Pulmonary artery endothelial cell (primary cell): ENCODE measurements at regions not wholly inside any gene's neighbourhood (a gene's known extent, or its start where the extent isn't known, plus 50 kb on each side); places are given as distances from the start of the nearest gene placed in this dataset.
A peak's percentile ranks its signal among the peaks of the same experiment; 100 is the strongest.

Experiments used
- DNase-seq: peaks from one replicate; pipeline ENCODE4 v3.0.0-alpha.2; 2011; ENCODE audit warnings: low read depth, low spot score

GRCh38 chr11:26144911-26145310 lies 187.0 kb upstream of the ANO3 start:
- DNase-seq: no peak

GRCh38 chr11:26149585-26149984 lies 182.3 kb upstream of the ANO3 start:
- no peak for DNase-seq

GRCh38 chr11:26150031-26150430 lies 181.9 kb upstream of the ANO3 start:
- no peak for DNase-seq

- DNase-seq: no peak
These were observed 173.7 kb upstream of the ANO3 start for GRCh38 chr11:26158251-26158650.

- no peak for DNase-seq
These were observed 169.6 kb upstream of the ANO3 start for GRCh38 chr11:26162291-26162690.

GRCh38 chr11:26186389-26186788 lies 145.5 kb upstream of the ANO3 start:
- no peak for DNase-seq

- no peak for DNase-seq
These were observed 144.3 kb upstream of the ANO3 start for GRCh38 chr11:26187639-26188038.

- DNase-seq: no peak
These were observed 143.4 kb upstream of the ANO3 start for GRCh38 chr11:26188554-26188953.

GRCh38 chr11:26191193-26191592 lies 140.7 kb upstream of the ANO3 start:
- no peak for DNase-seq

- DNase-seq: no peak
These were observed 138.1 kb upstream of the ANO3 start for GRCh38 chr11:26193694-26194365.

- no peak for DNase-seq
These were observed 137.0 kb upstream of the ANO3 start for GRCh38 chr11:26194881-26195280.

- no peak for DNase-seq
These were observed 133.3 kb upstream of the ANO3 start for GRCh38 chr11:26198532-26199096.

- no peak for DNase-seq
These were observed 132.4 kb upstream of the ANO3 start for GRCh38 chr11:26199331-26200095.

GRCh38 chr11:26201411-26201810 lies 130.5 kb upstream of the ANO3 start:
- DNase-seq: no peak

- DNase-seq: no peak
These were observed 129.2 kb upstream of the ANO3 start for GRCh38 chr11:26202754-26203153.

GRCh38 chr11:26204101-26204500 lies 127.8 kb upstream of the ANO3 start:
- no peak for DNase-seq

GRCh38 chr11:26204839-26205238 lies 127.1 kb upstream of the ANO3 start:
- no peak for DNase-seq

GRCh38 chr11:26219183-26220117 lies 112.5 kb upstream of the ANO3 start:
- DNase-seq: no peak

GRCh38 chr11:26225646-26226045 lies 106.3 kb upstream of the ANO3 start:
- DNase-seq: no peak

- peak; percentile 53 for DNase-seq
These were observed 104.6 kb upstream of the ANO3 start for GRCh38 chr11:26227301-26227746.

GRCh38 chr11:26227883-26228502 lies 103.9 kb upstream of the ANO3 start:
- DNase-seq: no peak
